HCT116 (cell line): ENCODE measurements at regions not wholly inside any gene's neighbourhood (a gene's known extent, or its start where the extent isn't known, plus 50 kb on each side); places are given as distances from the start of the nearest gene placed in this dataset.

Experiments used
- ATAC-seq: fragments of 200-7000 bp; cut with Tn5 transposase; 2 replicates; pipeline ENCODE4 v1.9.1; 2020; ENCODE audit warnings: mild to moderate bottlenecking, moderate library complexity
- BruUV-seq: library from RNA; stranded (reverse); fragments of 400-500 nt; replicated peaks from 2 replicates; lab custom pipeline; 2021; lab: Mats Ljungman, UMichigan
- CTCF ChIA-PET: fragments of 300-600 bp; sonication (Branson Sonifier 250); formaldehyde crosslinking; loops from one replicate; lab custom pipeline; 2021; ENCODE audit warnings: antibody characterized with exemption; lab: Charles Lee
- POLR2A ChIA-PET: fragments of 300-600, 350-600 bp; sonication (Branson Sonifier 250); formaldehyde crosslinking; loops from one replicate; lab custom pipeline; 2021; ENCODE audit warnings: antibody characterized with exemption; lab: Charles Lee
- RAD21 ChIA-PET, 2 experiments: fragments of 300-600 bp; sonication (Branson Sonifier 250); formaldehyde crosslinking; loops; one replicate each; lab custom pipeline; 2023; ENCODE audit warnings: low total read pairs in 2 of 2; ENCODE audit not compliant: uncharacterized antibody in 2 of 2, unreplicated experiment in 2 of 2, low non-redundant PET in 1 of 2; lab: Charles Lee
- DNase-seq: peaks from one replicate; pipeline ENCODE4 v3.0.0-alpha.2; 2010; ENCODE audit warnings: low read depth, low spot score
- H2AFZ ChIP-seq: fragments of 200-600 bp; shearing (Covaris generic), sonication (generic); 2 replicates; pipeline ENCODE4 v1.6.1; 2017; ENCODE audit warnings: low read depth, mixed run types, mixed read lengths, antibody characterized with exemption, low read length; ENCODE audit not compliant: poor library complexity, severe bottlenecking
- H3K27ac ChIP-seq: 2 replicates; pipeline ENCODE4 v1.5.1; 2012; ENCODE audit warnings: low read depth, low read length
- H3K27me3 ChIP-seq: fragments of 200-600 bp; sonication (generic); 2 replicates; pipeline ENCODE4 v1.6.1; 2016; ENCODE audit warnings: mixed run types, low read length, mixed read lengths; ENCODE audit not compliant: insufficient read depth
- H3K36me3 ChIP-seq, 2 experiments: fragments of 200-500 bp in 1 of 2; fragments of 200-600 bp in 1 of 2; sonication (Bioruptor generic) in 1 of 2; sonication (generic) in 1 of 2; 2 replicates each; pipeline versions ENCODE4 v1.5.1 to v1.6.1; 2014 to 2016; ENCODE audit warnings: low read length in 2 of 2, inconsistent platforms in 1 of 2, mixed read lengths in 1 of 2, mixed run types in 1 of 2; ENCODE audit not compliant: insufficient read depth in 2 of 2, control insufficient read depth in 1 of 2
- H3K4me1 ChIP-seq, 2 experiments: fragments of 200-600 bp in 1 of 2; sonication (generic) in 1 of 2; 2 replicates each; pipeline versions ENCODE4 v1.5.1 to v1.6.1; 2012 to 2017; ENCODE audit warnings: low read length in 2 of 2, inconsistent platforms in 1 of 2, mild to moderate bottlenecking in 1 of 2, mixed read lengths in 1 of 2, mixed run types in 1 of 2, moderate library complexity in 1 of 2; ENCODE audit not compliant: insufficient read depth in 2 of 2, control insufficient read depth in 1 of 2
- H3K4me2 ChIP-seq: fragments of 200-600 bp; sonication (generic); 2 replicates; pipeline ENCODE4 v1.6.1; 2017; ENCODE audit warnings: mixed run types, low read length, mixed read lengths
- H3K4me3 ChIP-seq, 2 experiments: fragments of 200-600 bp in 1 of 2; sonication (generic) in 1 of 2; replicated peaks in 1 of 2; 2 replicates each; pipeline ENCODE4 v1.5.1; 2011 to 2016; ENCODE audit warnings: low read length in 2 of 2, control low read depth in 1 of 2, low read depth in 1 of 2, mild to moderate bottlenecking in 1 of 2, mixed read lengths in 1 of 2, mixed run types in 1 of 2
- H3K79me2 ChIP-seq: fragments of 200-600 bp; sonication (generic); 2 replicates; pipeline ENCODE4 v1.6.1; 2017; ENCODE audit warnings: mild to moderate bottlenecking, mixed run types, low read length, moderate library complexity, mixed read lengths; ENCODE audit not compliant: insufficient read depth
- H3K9ac ChIP-seq: fragments of 200-600 bp; sonication (generic); 2 replicates; pipeline ENCODE4 v1.6.1; 2016; ENCODE audit warnings: low read length, mixed read lengths
- H3K9me2 ChIP-seq: fragments of 200-600 bp; sonication (generic), shearing (Covaris generic); 2 replicates; pipeline ENCODE4 v1.6.1; 2017; ENCODE audit warnings: mixed run types, mild to moderate bottlenecking, moderate library complexity; ENCODE audit not compliant: insufficient read depth
- H3K9me3 ChIP-seq, 2 experiments: fragments of 200-500 bp in 1 of 2; fragments of 200-600 bp in 1 of 2; sonication (Bioruptor generic) in 1 of 2; sonication (generic) in 1 of 2; 2 replicates each; pipeline ENCODE4 v1.6.1; 2014 to 2017; ENCODE audit warnings: low read length in 2 of 2, mixed read lengths in 2 of 2, inconsistent platforms in 1 of 2, low read depth in 1 of 2, mild to moderate bottlenecking in 1 of 2, mixed run types in 1 of 2, moderate library complexity in 1 of 2; ENCODE audit not compliant: control insufficient read depth in 1 of 2, insufficient read depth in 1 of 2
- H4K20me1 ChIP-seq: fragments of 200-600 bp; sonication (generic), shearing (Covaris generic); 2 replicates; pipeline ENCODE4 v1.6.1; 2017; ENCODE audit warnings: mixed run types, mild to moderate bottlenecking, moderate library complexity; ENCODE audit not compliant: insufficient read depth
- ATF3 ChIP-seq: IDR thresholded peaks from 2 replicates; pipeline ENCODE4 v1.6.1; 2012
- CBX3 ChIP-seq: IDR thresholded peaks from 2 replicates; pipeline ENCODE4 v1.6.1; 2012; ENCODE audit warnings: low read depth
- CTCF ChIP-seq, 3 experiments: fragments of 200-600 bp in 1 of 3; sonication (generic) in 1 of 3; IDR thresholded peaks in 2 of 3; conservative IDR thresholded peaks in 1 of 3; 2 replicates each; pipeline ENCODE4 v1.5.1; 2012 to 2017; ENCODE audit warnings: low read depth in 2 of 3, low read length in 2 of 3, antibody characterized with exemption in 1 of 3, borderline replicate concordance in 1 of 3, control low read depth in 1 of 3, mild to moderate bottlenecking in 1 of 3, mixed read lengths in 1 of 3, mixed run types in 1 of 3, moderate library complexity in 1 of 3; ENCODE audit not compliant: insufficient read depth in 1 of 3
- EGR1 ChIP-seq: IDR thresholded peaks from 2 replicates; pipeline ENCODE4 v1.6.1; 2012; ENCODE audit warnings: low read depth
- EZH2 ChIP-seq: fragments of 200-600 bp; sonication (generic); IDR thresholded peaks from 2 replicates; pipeline ENCODE4 v1.6.1; 2017; ENCODE audit warnings: antibody characterized with exemption, mixed run types
- FOSL1 ChIP-seq: IDR thresholded peaks from 2 replicates; pipeline ENCODE4 v1.6.1; 2012; ENCODE audit warnings: low read depth
- JUND ChIP-seq: IDR thresholded peaks from 2 replicates; pipeline ENCODE4 v1.6.1; 2012
- POLR2AphosphoS5 ChIP-seq: IDR thresholded peaks from 2 replicates; pipeline ENCODE4 v1.6.1; 2011; ENCODE audit warnings: mild to moderate bottlenecking, low read depth, low read length, moderate library complexity
- REST ChIP-seq: IDR thresholded peaks from 2 replicates; pipeline ENCODE4 v1.6.1; 2012; ENCODE audit warnings: low read depth
- SP1 ChIP-seq: IDR thresholded peaks from 2 replicates; pipeline ENCODE4 v1.6.1; 2012; ENCODE audit warnings: low read depth
- SRF ChIP-seq: IDR thresholded peaks from 2 replicates; pipeline ENCODE4 v1.6.1; 2012; ENCODE audit warnings: low read depth
- YY1 ChIP-seq: IDR thresholded peaks from 2 replicates; pipeline ENCODE4 v1.6.1; 2011; ENCODE audit warnings: low read length, low read depth, moderate library complexity, mild to moderate bottlenecking; ENCODE audit not compliant: insufficient replicate concordance; ENCODE audit errors: extremely low read depth
- ZBTB33 ChIP-seq: IDR thresholded peaks from 2 replicates; pipeline ENCODE4 v1.6.1; 2011; ENCODE audit warnings: mild to moderate bottlenecking, low read length, moderate library complexity; ENCODE audit not compliant: insufficient replicate concordance; ENCODE audit errors: extremely low read depth
- ZFX ChIP-seq: fragments of 450-650 bp; IDR thresholded peaks from 2 replicates; pipeline ENCODE4 v1.6.1; 2017
- intact Hi-C: fragments of 100-400 bp; cut with micrococcal nuclease; formaldehyde crosslinking; loops from 2 replicates; pipeline ENCODE4 v1.10.0; 2022

GRCh38 chr11:116123739-116124138 is 619.5 kb upstream of the CADM1 start:
- no peaks in the 10 kb centered on the region for H4K20me1 ChIP-seq
- TF ChIP-seq CBX3 (no peak), REST (no peak), FOSL1 (no peak), SP1 (no peak), SRF (no peak), POLR2AphosphoS5 (no peak), ATF3 (no peak), EGR1 (no peak), YY1 (no peak), ZFX (no peak), ZBTB33 (no peak), CTCF (IDR thresholded peaks at IDR 0.05 in 2 of 3, conservative IDR thresholded peaks at IDR 0.05 in 1 of 3; ENCODE audit: borderline replicate concordance in 1 of 3, insufficient read depth in 1 of 3, low read depth in 2 of 3, low read length in 2 of 3) (no peak), JUND (no peak), EZH2 (no peak)
- DNase-seq (no peak), ATAC-seq (no peak)
- no peak overlapping the region for H3K9ac ChIP-seq
- no peaks in the 10 kb centered on the region for H3K9me3 ChIP-seq
- no peak overlapping the region for H3K4me2 ChIP-seq
- H3K36me3 ChIP-seq = no peaks in the 10 kb centered on the region
- no peak overlapping the region for H3K4me3 ChIP-seq
- CTCF ChIA-PET = no interaction called here
- H3K4me1 ChIP-seq = no peaks in the 10 kb centered on the region
- BruUV-seq = no TSS peak
- RAD21 ChIA-PET = no interaction called here
- H3K9me2 ChIP-seq = no peaks in the 10 kb centered on the region
- no peaks in the 10 kb centered on the region for H3K79me2 ChIP-seq
- intact Hi-C loops = no loop called here
- POLR2A ChIA-PET = no interaction called here
- H3K27ac ChIP-seq = no peak overlapping the region
- no peak overlapping the region for H2AFZ ChIP-seq
- no peaks in the 10 kb centered on the region for H3K27me3 ChIP-seq
